GM23248 (cell line): ENCODE measurements at regions not wholly inside any gene's neighbourhood (a gene's known extent, or its start where the extent isn't known, plus 50 kb on each side); places are given as distances from the start of the nearest gene placed in this dataset.

ENCODE experiments used
- DNase-seq: peaks from one replicate; pipeline ENCODE4 v3.0.0-alpha.2; 2015
- H2AFZ ChIP-seq: fragments of 200-600 bp; sonication (generic); 2 replicates; pipeline ENCODE4 v1.6.1; 2016; ENCODE audit warnings: antibody characterized with exemption
- H3F3A ChIP-seq: fragments of 200-600 bp; sonication (generic); 2 replicates; pipeline ENCODE4 v1.6.1; 2016; ENCODE audit warnings: mild to moderate bottlenecking, antibody characterized with exemption, mixed run types; ENCODE audit not compliant: insufficient read depth
- H3K27ac ChIP-seq: fragments of 200-600 bp; sonication (generic); 2 replicates; pipeline ENCODE4 v1.5.1; 2016; ENCODE audit warnings: mild to moderate bottlenecking
- H3K27me3 ChIP-seq: fragments of 200-600 bp; sonication (generic); replicated peaks from 2 replicates; pipeline ENCODE4 v1.6.1; 2016; ENCODE audit warnings: mild to moderate bottlenecking; ENCODE audit not compliant: insufficient read depth
- H3K36me3 ChIP-seq: fragments of 200-600 bp; sonication (generic); 2 replicates; pipeline ENCODE4 v1.6.1; 2016; ENCODE audit warnings: low read depth, mild to moderate bottlenecking
- H3K4me1 ChIP-seq: fragments of 200-600 bp; sonication (generic); 2 replicates; pipeline ENCODE4 v1.6.1; 2016; ENCODE audit warnings: mild to moderate bottlenecking; ENCODE audit not compliant: insufficient read depth
- H3K4me2 ChIP-seq: fragments of 200-600 bp; sonication (generic); one replicate; pipeline ENCODE4 v1.6.1; 2016; ENCODE audit warnings: mild to moderate bottlenecking; ENCODE audit not compliant: unreplicated experiment
- H3K4me3 ChIP-seq: fragments of 200-600 bp; sonication (generic); 2 replicates; pipeline ENCODE4 v1.5.1; 2016; ENCODE audit warnings: mild to moderate bottlenecking
- H3K79me2 ChIP-seq: fragments of 200-600 bp; sonication (generic); 2 replicates; pipeline ENCODE4 v1.6.1; 2016; ENCODE audit warnings: mild to moderate bottlenecking; ENCODE audit not compliant: insufficient read depth
- H3K9ac ChIP-seq: fragments of 200-600 bp; sonication (generic); 2 replicates; pipeline ENCODE4 v1.6.1; 2016; ENCODE audit warnings: mild to moderate bottlenecking
- H3K9me2 ChIP-seq: fragments of 200-600 bp; sonication (generic); 2 replicates; pipeline ENCODE4 v1.6.1; 2016; ENCODE audit warnings: mixed run types, mild to moderate bottlenecking, moderate library complexity; ENCODE audit not compliant: insufficient read depth
- H3K9me3 ChIP-seq: fragments of 200-600 bp; sonication (generic); one replicate; pipeline ENCODE4 v1.6.1; 2017; ENCODE audit warnings: low read depth
- H4K20me1 ChIP-seq: fragments of 200-600 bp; sonication (generic); 2 replicates; pipeline ENCODE4 v1.6.0; 2016; ENCODE audit not compliant: insufficient read depth
- EZH2 ChIP-seq: fragments of 200-600 bp; sonication (generic); IDR thresholded peaks from 2 replicates; pipeline ENCODE4 v1.6.1; 2018; ENCODE audit warnings: antibody characterized with exemption, mild to moderate bottlenecking; ENCODE audit not compliant: insufficient read depth, poor library complexity, severe bottlenecking
- EZH2phosphoT487 ChIP-seq: fragments of 200-600 bp; sonication (generic); IDR thresholded peaks from 2 replicates; pipeline ENCODE4 v1.6.1; 2018; ENCODE audit warnings: antibody characterized with exemption, moderate library complexity, mild to moderate bottlenecking, low read depth; ENCODE audit not compliant: insufficient read depth
- WGBS, 2 experiments: methylation state at CpG; one replicate each; pipeline ENCODE4 v1.1.6; 2015 to 2017; ENCODE audit warnings: low lambda C conversion rate in 2 of 2, low coverage in 1 of 2; ENCODE audit errors: missing lambda C conversion rate in 2 of 2; 5-methylcytosine and 5-hydroxymethylcytosine counted together
- in situ Hi-C: fragments of 300-500 bp; cut with MboI; formaldehyde crosslinking; loops from 2 replicates; pipeline ENCODE4 v1.15.0; 2020

- TF ChIP-seq EZH2 (no peak), EZH2phosphoT487 (no peak)
- Histone ChIP-seq H3K9me3 (no peaks in the 10 kb centered on the region), H3K27me3 (no peaks in the 10 kb centered on the region; the same call in 1 of the 2 replicates), H2AFZ (no peak overlapping the region), H3K4me3 (no peak overlapping the region), H3K9me2 (no peaks in the 10 kb centered on the region), H3K4me2 (no peak overlapping the region), H3K36me3 (no peaks in the 10 kb centered on the region), H4K20me1 (no peaks in the 10 kb centered on the region), H3K27ac (no peak overlapping the region), H3K9ac (no peak overlapping the region), H3F3A (no peaks in the 10 kb centered on the region), H3K4me1 (no peaks in the 10 kb centered on the region), H3K79me2 (no peaks in the 10 kb centered on the region)
- DNase-seq: no peak
- in situ Hi-C loops: no loop called here
- 71 to 76% methylated on average over 3 of the region's 3 CpGs for WGBS, 2 experiments
These were observed 96.5 kb downstream of the KCNE4 start for GRCh38 chr2:223148516-223148915.

DNA sequence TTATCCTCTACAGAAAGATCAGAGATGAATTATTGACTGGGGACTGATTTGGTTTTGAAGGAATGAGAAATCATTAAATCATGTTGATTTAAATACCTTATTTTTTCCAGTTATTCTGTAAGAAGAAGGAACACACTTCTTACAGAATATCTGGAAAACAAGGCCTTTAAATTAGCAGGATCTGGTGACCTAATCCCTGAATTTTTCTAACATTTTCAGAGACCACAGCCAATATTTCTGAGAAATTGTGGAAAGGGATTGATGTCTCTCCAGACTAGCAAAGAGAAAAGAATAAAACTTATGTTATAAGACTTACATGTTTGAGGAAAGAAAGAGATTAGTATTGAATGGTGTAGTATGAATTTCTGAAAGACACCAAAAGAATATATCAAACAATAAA, 104.0 kb downstream of the KCNE4 start:
- no peak overlapping the region for H3K4me2 ChIP-seq
- in situ Hi-C loops: no loop called here
- no peaks in the 10 kb centered on the region for H3F3A ChIP-seq
- no peak overlapping the region for H3K9ac ChIP-seq
- H3K27ac ChIP-seq: no peak overlapping the region
- H3K4me3 ChIP-seq: no peak overlapping the region
- no peaks in the 10 kb centered on the region for H3K9me3 ChIP-seq
- no peak overlapping the region for H2AFZ ChIP-seq
- no peaks in the 10 kb centered on the region for H3K36me3 ChIP-seq
- H3K9me2 ChIP-seq: no peaks in the 10 kb centered on the region
- no peak for TF ChIP-seq EZH2phosphoT487
- DNase-seq: no peak
- no peaks in the 10 kb centered on the region for H3K4me1 ChIP-seq
- H3K27me3 ChIP-seq: no peaks in the 10 kb centered on the region; the same call in 1 of the 2 replicates
- no peaks in the 10 kb centered on the region for H3K79me2 ChIP-seq
- no peaks in the 10 kb centered on the region for H4K20me1 ChIP-seq

GRCh38 chr2:223161873-223162458, 110.0 kb downstream of the KCNE4 start:
- H3F3A ChIP-seq: no peaks in the 10 kb centered on the region
- no peaks in the 10 kb centered on the region for H3K9me3 ChIP-seq
- H3K27ac ChIP-seq: no peak overlapping the region
- WGBS, 2 experiments: 46 to 48% methylated on average over 8 of the region's 8 CpGs
- no peak overlapping the region for H3K9ac ChIP-seq
- H3K36me3 ChIP-seq: no peaks in the 10 kb centered on the region
- H2AFZ ChIP-seq: no peak overlapping the region
- no peak for TF ChIP-seq EZH2phosphoT487
- TF ChIP-seq EZH2: no peak
- H3K4me1 ChIP-seq: no peaks in the 10 kb centered on the region
- H3K79me2 ChIP-seq: no peaks in the 10 kb centered on the region
- H3K9me2 ChIP-seq: no peaks in the 10 kb centered on the region
- DNase-seq: no peak
- H4K20me1 ChIP-seq: no peaks in the 10 kb centered on the region
- in situ Hi-C loops: no loop called here
- no peak overlapping the region for H3K4me2 ChIP-seq
- no peak overlapping the region for H3K4me3 ChIP-seq
- H3K27me3 ChIP-seq: no peaks in the 10 kb centered on the region; the same call in 1 of the 2 replicates

DNA sequence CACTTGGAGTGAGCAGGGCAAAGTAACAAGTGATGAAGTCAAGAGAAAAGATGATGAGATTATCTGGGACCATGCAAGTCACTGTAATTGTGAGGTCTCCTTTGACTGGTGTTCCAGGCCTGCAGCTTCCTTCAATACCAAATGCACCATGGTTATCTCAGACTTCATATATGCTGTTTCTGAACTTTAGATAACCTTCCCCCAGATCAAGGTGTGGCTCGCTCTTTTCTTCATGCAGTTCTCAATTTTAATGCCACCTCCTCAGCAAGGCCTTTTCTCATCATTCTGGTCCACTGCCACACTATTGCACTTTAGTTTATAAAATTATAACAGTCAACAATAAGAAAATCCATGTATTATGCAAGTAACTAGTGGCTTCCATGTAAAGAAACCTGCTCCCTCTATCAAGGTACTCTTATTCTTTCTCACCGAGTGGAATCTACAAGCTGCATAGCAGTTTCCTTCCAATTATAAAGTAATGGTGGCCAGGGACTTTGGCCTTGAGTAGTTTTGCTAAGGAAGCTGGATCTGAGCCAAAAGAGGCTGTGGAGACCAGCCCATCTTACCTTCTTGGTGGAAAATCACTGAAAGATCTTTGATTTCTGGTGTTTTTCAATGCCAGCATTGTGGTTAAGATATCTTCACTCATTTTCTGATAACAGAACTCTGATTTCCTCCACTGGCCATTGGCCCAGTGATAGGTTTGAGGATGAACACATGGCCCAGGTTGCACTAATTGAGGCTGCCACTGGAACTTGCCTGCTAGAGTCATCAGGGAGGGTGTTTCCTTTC, 113.6 kb downstream of the KCNE4 start:
- no peak overlapping the region for H2AFZ ChIP-seq
- in situ Hi-C loops: no loop called here
- no peaks in the 10 kb centered on the region for H3F3A ChIP-seq
- no peaks in the 10 kb centered on the region for H4K20me1 ChIP-seq
- DNase-seq: no peak
- no peaks in the 10 kb centered on the region for H3K9me3 ChIP-seq
- no peak overlapping the region for H3K9ac ChIP-seq
- TF ChIP-seq EZH2 (no peak), EZH2phosphoT487 (no peak)
- no peak overlapping the region for H3K27ac ChIP-seq
- H3K4me3 ChIP-seq: no peak overlapping the region
- no peaks in the 10 kb centered on the region for H3K79me2 ChIP-seq
- 73 to 84% methylated on average over 2 of the region's 2 CpGs for WGBS, 2 experiments
- no peaks in the 10 kb centered on the region for H3K27me3 ChIP-seq
- H3K4me1 ChIP-seq: no peaks in the 10 kb centered on the region
- H3K4me2 ChIP-seq: no peak overlapping the region
- no peaks in the 10 kb centered on the region for H3K9me2 ChIP-seq
- no peaks in the 10 kb centered on the region for H3K36me3 ChIP-seq

GRCh38 chr2:223166215-223166493, 114.2 kb downstream of the KCNE4 start:
- H3K27ac ChIP-seq: no peak overlapping the region
- TF ChIP-seq EZH2phosphoT487 (no peak), EZH2 (no peak)
- in situ Hi-C loops: no loop called here
- H3K79me2 ChIP-seq: no peaks in the 10 kb centered on the region
- no peak overlapping the region for H3K9ac ChIP-seq
- H3K4me2 ChIP-seq: no peak overlapping the region
- no peak overlapping the region for H2AFZ ChIP-seq
- H3K4me3 ChIP-seq: no peak overlapping the region
- no peaks in the 10 kb centered on the region for H3K36me3 ChIP-seq
- no peaks in the 10 kb centered on the region for H4K20me1 ChIP-seq
- no peaks in the 10 kb centered on the region for H3K9me3 ChIP-seq
- no peaks in the 10 kb centered on the region for H3K9me2 ChIP-seq
- no peaks in the 10 kb centered on the region for H3F3A ChIP-seq
- H3K27me3 ChIP-seq: no peaks in the 10 kb centered on the region
- no peak for DNase-seq
- H3K4me1 ChIP-seq: no peaks in the 10 kb centered on the region
